Natural killer cell (primary cell): ENCODE measurements at regions not wholly inside any gene's neighbourhood (a gene's known extent, or its start where the extent isn't known, plus 50 kb on each side); places are given as distances from the start of the nearest gene placed in this dataset.

Experiments
- ATAC-seq, 3 donors: fragments of 150-1000 bp in 2 of 3; fragments of 200-7000 bp in 1 of 3; cut with Tn5 transposase; 1 replicate in 1 of 3; 2 replicates in 2 of 3; pipeline ENCODE4 v1.10.0; 2021; ENCODE audit warnings: mild to moderate bottlenecking in 2 of 3, moderate library complexity in 2 of 3
- DNase-seq, 2 donors: peaks; one replicate each; pipeline versions ENCODE4 v3.0.0 to v3.0.0-alpha.2; 2013 to 2021; ENCODE audit warnings: mixed read lengths in 1 of 2
- H3K27ac ChIP-seq: one replicate; pipeline ENCODE4 v1.5.1; 2013; ENCODE audit warnings: mild to moderate bottlenecking, low read length
- H3K27me3 ChIP-seq: one replicate; pipeline ENCODE4 v1.6.1; 2013; ENCODE audit warnings: low read length; ENCODE audit not compliant: control insufficient read depth, insufficient read depth
- H3K36me3 ChIP-seq: one replicate; pipeline ENCODE4 v1.6.1; 2013; ENCODE audit warnings: low read length; ENCODE audit not compliant: control insufficient read depth, insufficient read depth
- H3K4me1 ChIP-seq: one replicate; pipeline ENCODE4 v1.6.1; 2013; ENCODE audit warnings: low read length; ENCODE audit not compliant: control insufficient read depth, insufficient read depth
- H3K4me3 ChIP-seq: one replicate; pipeline ENCODE4 v1.5.1; 2013; ENCODE audit warnings: low read length
- H3K9me3 ChIP-seq: one replicate; pipeline ENCODE4 v1.6.1; 2013; ENCODE audit warnings: low read length; ENCODE audit not compliant: control insufficient read depth, insufficient read depth
- H3K27ac Mint-ChIP-seq, 2 donors: one replicate each; pipeline ENCODE4 v1.8.0; 2022; ENCODE audit warnings: mild to moderate bottlenecking in 2 of 2, mixed read lengths in 2 of 2, moderate library complexity in 1 of 2
- H3K27me3 Mint-ChIP-seq, 2 donors: one replicate each; pipeline ENCODE4 v1.8.0; 2022; ENCODE audit warnings: low read depth in 2 of 2, mixed read lengths in 2 of 2
- H3K36me3 Mint-ChIP-seq: one replicate; pipeline ENCODE4 v1.8.0; 2022; ENCODE audit warnings: mixed read lengths
- H3K4me1 Mint-ChIP-seq, 2 donors: one replicate each; pipeline ENCODE4 v1.8.0; 2022; ENCODE audit warnings: mixed read lengths in 2 of 2
- H3K4me3 Mint-ChIP-seq: one replicate; pipeline ENCODE4 v1.8.0; 2022; ENCODE audit warnings: mild to moderate bottlenecking, moderate library complexity, mixed read lengths
- H3K9me3 Mint-ChIP-seq, 2 donors: one replicate each; pipeline ENCODE4 v1.8.0; 2022; ENCODE audit warnings: mixed read lengths in 2 of 2
- WGBS: methylation state at CpG from one replicate; pipeline ENCODE4 v1.1.7; 2013; ENCODE audit warnings: missing lambda C conversion rate; ENCODE audit not compliant: insufficient coverage; 5-methylcytosine and 5-hydroxymethylcytosine counted together
- intact Hi-C: fragments of 100-400 bp; cut with micrococcal nuclease; formaldehyde crosslinking; loops from one replicate; pipeline ENCODE4 v1.14.2; 2022
- TF ChIP-seq, protein P1 (sequence below): fragments of 200-600 bp; IDR thresholded peaks from one replicate; pipeline ENCODE4 v1.8.0; 2022; ENCODE audit warnings: antibody characterized with exemption

GRCh38 chr14:95776798-95777534 lies 63.0 kb upstream of the TCL1A start:
- no peak overlapping the region for H3K27ac Mint-ChIP-seq
- H3K27me3 Mint-ChIP-seq: peaks cover 3 to 17% of the 10 kb centered on the region in 2 donors
- 60% methylated on average over 7 of the region's 7 CpGs for WGBS

DNA sequence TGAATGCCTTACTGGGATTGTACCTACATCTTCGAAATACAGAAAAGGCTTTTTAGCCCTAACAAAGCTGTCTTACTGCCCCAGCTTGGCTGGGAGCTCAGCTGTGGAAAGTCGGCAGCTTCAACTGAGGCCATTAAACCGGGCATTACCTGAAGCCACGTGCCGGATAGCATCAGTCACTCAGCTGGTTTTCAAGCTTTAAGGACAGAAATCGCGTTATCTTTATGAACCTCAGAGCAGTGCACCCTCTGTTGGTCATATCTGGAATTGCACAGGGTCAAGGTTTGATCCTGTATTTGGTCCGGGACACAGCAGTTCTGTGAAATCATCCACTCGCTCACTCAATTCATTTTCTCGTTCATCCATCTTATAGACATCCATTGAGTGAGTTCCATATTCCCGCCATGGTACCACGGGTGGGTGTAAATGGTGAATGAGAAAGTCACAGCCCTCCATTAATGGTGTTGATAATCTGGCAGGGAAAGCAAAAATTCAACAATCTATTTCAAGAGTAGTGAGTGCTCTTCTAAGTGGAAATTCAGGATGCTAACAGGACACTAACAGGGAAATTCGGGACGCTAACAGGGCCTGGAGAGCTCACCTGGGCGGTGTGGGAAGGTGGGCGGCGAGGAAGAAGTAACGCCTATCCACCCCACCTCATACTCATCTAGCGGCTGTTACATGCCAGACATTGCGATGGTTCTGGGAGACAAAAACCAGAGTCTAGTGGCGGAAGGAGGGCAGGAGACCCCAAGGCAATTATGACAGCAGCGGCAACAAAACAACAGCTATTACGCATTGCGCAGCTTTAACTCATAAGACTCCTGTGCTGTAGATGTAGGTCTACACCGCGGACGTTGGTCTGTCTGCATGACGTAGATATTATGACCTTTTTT lies 60.6 kb upstream of the TCL1A start:
- DNase-seq: peak in 1 of 2 donors; percentile 71
- no peak overlapping the region for H3K27ac Mint-ChIP-seq
- intact Hi-C loops: loop anchor here (1.0 kb wide), 2 partner anchors 213 to 332 kb away; no protein-coding TSS in a partner anchor
- no peaks in the 10 kb centered on the region for H3K36me3 ChIP-seq
- no peaks in the 10 kb centered on the region for H3K9me3 Mint-ChIP-seq
- H3K36me3 Mint-ChIP-seq: no peaks in the 10 kb centered on the region
- no peaks in the 10 kb centered on the region for H3K27me3 ChIP-seq
- H3K27me3 Mint-ChIP-seq: peaks cover 7 to 17% of the 10 kb centered on the region in 2 donors
- 65% methylated on average over 24 of the region's 28 CpGs for WGBS
- no peak overlapping the region for H3K27ac ChIP-seq
- TF ChIP-seq, protein P1, sequence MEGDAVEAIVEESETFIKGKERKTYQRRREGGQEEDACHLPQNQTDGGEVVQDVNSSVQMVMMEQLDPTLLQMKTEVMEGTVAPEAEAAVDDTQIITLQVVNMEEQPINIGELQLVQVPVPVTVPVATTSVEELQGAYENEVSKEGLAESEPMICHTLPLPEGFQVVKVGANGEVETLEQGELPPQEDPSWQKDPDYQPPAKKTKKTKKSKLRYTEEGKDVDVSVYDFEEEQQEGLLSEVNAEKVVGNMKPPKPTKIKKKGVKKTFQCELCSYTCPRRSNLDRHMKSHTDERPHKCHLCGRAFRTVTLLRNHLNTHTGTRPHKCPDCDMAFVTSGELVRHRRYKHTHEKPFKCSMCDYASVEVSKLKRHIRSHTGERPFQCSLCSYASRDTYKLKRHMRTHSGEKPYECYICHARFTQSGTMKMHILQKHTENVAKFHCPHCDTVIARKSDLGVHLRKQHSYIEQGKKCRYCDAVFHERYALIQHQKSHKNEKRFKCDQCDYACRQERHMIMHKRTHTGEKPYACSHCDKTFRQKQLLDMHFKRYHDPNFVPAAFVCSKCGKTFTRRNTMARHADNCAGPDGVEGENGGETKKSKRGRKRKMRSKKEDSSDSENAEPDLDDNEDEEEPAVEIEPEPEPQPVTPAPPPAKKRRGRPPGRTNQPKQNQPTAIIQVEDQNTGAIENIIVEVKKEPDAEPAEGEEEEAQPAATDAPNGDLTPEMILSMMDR: peak; percentile 88
- peaks cover 0 to 5% of the 10 kb centered on the region in 2 donors for H3K4me1 Mint-ChIP-seq
- H3K4me1 ChIP-seq: no peaks in the 10 kb centered on the region
- peak; percentile 40 to 64 (median 46) for ATAC-seq
- H3K4me3 Mint-ChIP-seq: no peak overlapping the region
- H3K4me3 ChIP-seq: no peak overlapping the region
- no peaks in the 10 kb centered on the region for H3K9me3 ChIP-seq

More at GRCh38 chr14:95776798-95777534, 63.0 kb upstream of the TCL1A start:
- Mint-ChIP-seq H3K4me3 (no peak overlapping the region), H3K4me1 (no peaks in the 10 kb centered on the region), H3K9me3 (no peaks in the 10 kb centered on the region), H3K36me3 (no peaks in the 10 kb centered on the region)
- no peaks in the 10 kb centered on the region for H3K27me3 ChIP-seq
- no peak for ATAC-seq
- TF ChIP-seq, protein P1: no peak
- H3K9me3 ChIP-seq: no peaks in the 10 kb centered on the region
- H3K4me3 ChIP-seq: no peak overlapping the region
- H3K36me3 ChIP-seq: no peaks in the 10 kb centered on the region
- no peaks in the 10 kb centered on the region for H3K4me1 ChIP-seq
- DNase-seq: no peak
- intact Hi-C loops: no loop called here
- H3K27ac ChIP-seq: no peak overlapping the region

DNA sequence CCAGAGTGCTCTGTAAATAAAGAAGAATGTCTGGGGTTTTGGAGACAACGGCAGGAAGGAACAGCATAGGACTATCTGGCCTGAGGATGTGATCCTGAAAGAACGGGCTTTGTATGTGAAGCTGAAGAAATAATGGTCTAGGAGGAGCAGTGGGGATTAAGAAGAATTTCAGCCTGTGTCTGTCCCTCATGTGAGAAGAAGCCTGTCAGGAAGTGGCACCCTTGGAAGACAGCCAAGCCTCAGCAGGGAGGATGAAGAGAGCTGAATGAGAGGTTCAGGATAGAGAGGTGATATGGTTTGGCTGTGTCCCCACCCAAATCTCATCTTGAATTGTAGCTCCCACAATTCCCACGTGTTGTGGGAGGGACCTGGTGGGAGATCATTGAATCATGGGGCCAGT lies 56.9 kb upstream of the TCL1A start:
- Histone ChIP-seq H3K27ac (no peak overlapping the region), H3K9me3 (no peaks in the 10 kb centered on the region), H3K4me1 (no peaks in the 10 kb centered on the region), H3K4me3 (no peak overlapping the region), H3K27me3 (no peaks in the 10 kb centered on the region), H3K36me3 (no peaks in the 10 kb centered on the region)
- WGBS: 83% methylated on average over 2 of the region's 3 CpGs
- peaks cover 0 to 5% of the 10 kb centered on the region in 2 donors for H3K4me1 Mint-ChIP-seq
- peaks cover 6 to 25% of the 10 kb centered on the region in 2 donors for H3K27me3 Mint-ChIP-seq
- ATAC-seq: no peak
- no peak overlapping the region for H3K27ac Mint-ChIP-seq
- H3K9me3 Mint-ChIP-seq: no peaks in the 10 kb centered on the region
- H3K36me3 Mint-ChIP-seq: no peaks in the 10 kb centered on the region
- H3K4me3 Mint-ChIP-seq: no peak overlapping the region
- intact Hi-C loops: no loop called here
- peak in 1 of 2 donors; percentile 10 for DNase-seq
- TF ChIP-seq, protein P1: no peak
